Ovary (tissue), 3 donors: ENCODE measurements at regions not wholly inside any gene's neighbourhood (a gene's known extent, or its start where the extent isn't known, plus 50 kb on each side); places are given as distances from the start of the nearest gene placed in this dataset.

ENCODE experiments used
- CTCF ChIP-seq, 3 donors: fragments of 450-650 bp in 2 of 3; fragments of 200-600 bp in 1 of 3; IDR thresholded peaks; one replicate each; pipeline versions ENCODE4 v1.5.1 to v1.8.0; 2016 to 2022; ENCODE audit warnings: antibody characterized with exemption in 3 of 3, mild to moderate bottlenecking in 1 of 3
- POLR2A ChIP-seq: fragments of 450-650 bp; IDR thresholded peaks from one replicate; pipeline ENCODE4 v1.6.1; 2017; ENCODE audit warnings: antibody characterized with exemption, mild to moderate bottlenecking, moderate library complexity
- donor health status: DM: no; HTN: no; CAD: no.

GRCh38 chr17:5804251-5804650, 219.9 kb upstream of the NLRP1 start:
- TF ChIP-seq CTCF (IDR thresholded peaks at IDR 0.05) (no peak), POLR2A (no peak)
